NT2/D1 (cell line): ENCODE measurements at regions not wholly inside any gene's neighbourhood (a gene's known extent, or its start where the extent isn't known, plus 50 kb on each side); places are given as distances from the start of the nearest gene placed in this dataset.
"Not testable (repeated sequence)": the region's sequence is repeated elsewhere in the genome, so short reads cannot be mapped to it uniquely, and the experiment has no call there.

ENCODE experiments used
- SUZ12 ChIP-seq: IDR thresholded peaks from 2 replicates; pipeline ENCODE4 v1.6.1; 2011; ENCODE audit not compliant: insufficient read length, insufficient read depth; ENCODE audit errors: extremely low read depth
- ZNF274 ChIP-seq: IDR thresholded peaks from 2 replicates; pipeline ENCODE4 v1.6.1; 2011; ENCODE audit warnings: mild to moderate bottlenecking, low read depth, low read length

DNA sequence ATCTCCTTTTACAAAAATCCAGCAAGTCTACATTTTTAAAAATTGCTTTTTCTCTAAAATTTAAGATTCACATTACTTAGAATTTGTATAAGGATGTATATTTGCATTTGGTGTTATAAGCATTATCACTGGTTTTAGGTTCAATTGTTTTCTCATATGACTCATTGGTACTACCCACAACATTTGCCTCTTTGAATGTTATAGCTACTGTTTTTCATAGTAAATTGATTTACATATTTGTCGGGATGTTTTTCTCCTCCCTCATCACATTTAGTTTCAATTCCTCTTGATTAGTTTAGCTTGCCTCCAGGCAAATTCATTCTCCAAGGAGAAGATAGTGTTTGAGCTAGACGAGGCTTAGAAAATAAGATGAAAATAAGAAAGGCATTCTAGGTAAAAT is 450.4 kb downstream of the NAV3 start:
- not testable (repeated sequence) for TF ChIP-seq ZNF274, SUZ12
